ENCODE measurements at regions not wholly inside any gene's neighbourhood (a gene's known extent, or its start where the extent isn't known, plus 50 kb on each side); places are given as distances from the start of the nearest gene placed in this dataset.

- no peaks in the 10 kb centered on the region for H3K4me1 Mint-ChIP-seq (ENCODE audit: low read depth)
- H3K36me3 Mint-ChIP-seq (ENCODE audit: low read depth): no peaks in the 10 kb centered on the region
- no peak overlapping the region for H3K27ac Mint-ChIP-seq
- H3K9me3 Mint-ChIP-seq: no peaks in the 10 kb centered on the region
- H3K4me3 Mint-ChIP-seq: no peak overlapping the region
- H3K27me3 Mint-ChIP-seq: peaks cover 3% of the 10 kb centered on the region
Measured at GRCh38 chr16:55152875-55153390, 171.1 kb upstream of the IRX6 start.

GRCh38 chr16:55154262-55154661 is 169.7 kb upstream of the IRX6 start:
- Mint-ChIP-seq H3K36me3 (ENCODE audit: low read depth) (no peaks in the 10 kb centered on the region), H3K4me1 (ENCODE audit: low read depth) (no peaks in the 10 kb centered on the region), H3K9me3 (no peaks in the 10 kb centered on the region), H3K27ac (no peak overlapping the region), H3K4me3 (no peak overlapping the region), H3K27me3 (peaks cover 5% of the 10 kb centered on the region)

- H3K27ac Mint-ChIP-seq: no peak overlapping the region
Measured at GRCh38 chr16:55154956-55155355, 169.0 kb upstream of the IRX6 start.

GRCh38 chr16:55155815-55156214 is 168.2 kb upstream of the IRX6 start:
- no peaks in the 10 kb centered on the region for H3K4me1 Mint-ChIP-seq (ENCODE audit: low read depth)
- peaks cover 6% of the 10 kb centered on the region for H3K27me3 Mint-ChIP-seq
- no peaks in the 10 kb centered on the region for H3K36me3 Mint-ChIP-seq (ENCODE audit: low read depth)
- no peaks in the 10 kb centered on the region for H3K9me3 Mint-ChIP-seq
- no peak overlapping the region for H3K27ac Mint-ChIP-seq
- no peak overlapping the region for H3K4me3 Mint-ChIP-seq

More at GRCh38 chr16:55154956-55155355, 169.0 kb upstream of the IRX6 start:
- H3K36me3 Mint-ChIP-seq (ENCODE audit: low read depth): no peaks in the 10 kb centered on the region
- peaks cover 6% of the 10 kb centered on the region for H3K27me3 Mint-ChIP-seq
- H3K9me3 Mint-ChIP-seq: no peaks in the 10 kb centered on the region
- no peaks in the 10 kb centered on the region for H3K4me1 Mint-ChIP-seq (ENCODE audit: low read depth)
- no peak overlapping the region for H3K4me3 Mint-ChIP-seq

- Mint-ChIP-seq H3K27ac (no peak overlapping the region), H3K4me3 (no peak overlapping the region), H3K9me3 (no peaks in the 10 kb centered on the region), H3K27me3 (no peaks in the 10 kb centered on the region), H3K4me1 (ENCODE audit: low read depth) (no peaks in the 10 kb centered on the region), H3K36me3 (ENCODE audit: low read depth) (no peaks in the 10 kb centered on the region)
Measured at GRCh38 chr16:55169780-55170179, 154.2 kb upstream of the IRX6 start.

GRCh38 chr16:55171241-55171640 is 152.8 kb upstream of the IRX6 start:
- H3K36me3 Mint-ChIP-seq (ENCODE audit: low read depth): no peaks in the 10 kb centered on the region
- H3K9me3 Mint-ChIP-seq: no peaks in the 10 kb centered on the region
- no peak overlapping the region for H3K4me3 Mint-ChIP-seq
- no peak overlapping the region for H3K27ac Mint-ChIP-seq
- no peaks in the 10 kb centered on the region for H3K27me3 Mint-ChIP-seq
- no peaks in the 10 kb centered on the region for H3K4me1 Mint-ChIP-seq (ENCODE audit: low read depth)

GRCh38 chr16:55175389-55175788 is 148.6 kb upstream of the IRX6 start:
- Mint-ChIP-seq H3K4me1 (ENCODE audit: low read depth) (no peaks in the 10 kb centered on the region), H3K4me3 (no peak overlapping the region), H3K36me3 (ENCODE audit: low read depth) (no peaks in the 10 kb centered on the region), H3K9me3 (no peaks in the 10 kb centered on the region), H3K27ac (no peak overlapping the region), H3K27me3 (no peaks in the 10 kb centered on the region)

GRCh38 chr16:55176901-55177300 is 147.1 kb upstream of the IRX6 start:
- Mint-ChIP-seq H3K4me3 (no peak overlapping the region), H3K27me3 (no peaks in the 10 kb centered on the region), H3K36me3 (ENCODE audit: low read depth) (no peaks in the 10 kb centered on the region), H3K27ac (no peak overlapping the region), H3K4me1 (ENCODE audit: low read depth) (no peaks in the 10 kb centered on the region), H3K9me3 (no peaks in the 10 kb centered on the region)

- Mint-ChIP-seq H3K9me3 (no peaks in the 10 kb centered on the region), H3K4me3 (no peak overlapping the region), H3K27me3 (peaks cover 4% of the 10 kb centered on the region), H3K36me3 (ENCODE audit: low read depth) (no peaks in the 10 kb centered on the region), H3K27ac (no peak overlapping the region), H3K4me1 (ENCODE audit: low read depth) (no peaks in the 10 kb centered on the region)
Measured at GRCh38 chr16:55179411-55179810, 144.6 kb upstream of the IRX6 start.

- Mint-ChIP-seq H3K27me3 (peaks cover 4% of the 10 kb centered on the region), H3K27ac (no peak overlapping the region), H3K9me3 (no peaks in the 10 kb centered on the region), H3K36me3 (ENCODE audit: low read depth) (no peaks in the 10 kb centered on the region), H3K4me1 (ENCODE audit: low read depth) (no peaks in the 10 kb centered on the region), H3K4me3 (no peak overlapping the region)
Measured at GRCh38 chr16:55179852-55180585, 144.0 kb upstream of the IRX6 start.

- Mint-ChIP-seq H3K9me3 (no peaks in the 10 kb centered on the region), H3K27me3 (peaks cover 11% of the 10 kb centered on the region), H3K36me3 (ENCODE audit: low read depth) (no peaks in the 10 kb centered on the region), H3K27ac (no peak overlapping the region), H3K4me3 (no peak overlapping the region), H3K4me1 (ENCODE audit: low read depth) (no peaks in the 10 kb centered on the region)
Measured at GRCh38 chr16:55184052-55184451, 140.0 kb upstream of the IRX6 start.

- Mint-ChIP-seq H3K27ac (no peak overlapping the region), H3K27me3 (peaks cover 11% of the 10 kb centered on the region), H3K4me3 (no peak overlapping the region), H3K9me3 (no peaks in the 10 kb centered on the region), H3K36me3 (ENCODE audit: low read depth) (no peaks in the 10 kb centered on the region), H3K4me1 (ENCODE audit: low read depth) (no peaks in the 10 kb centered on the region)
Measured at GRCh38 chr16:55184619-55185018, 139.4 kb upstream of the IRX6 start.

GRCh38 chr16:55189224-55189623 is 134.8 kb upstream of the IRX6 start:
- Mint-ChIP-seq H3K27me3 (peaks cover 8% of the 10 kb centered on the region), H3K36me3 (ENCODE audit: low read depth) (no peaks in the 10 kb centered on the region), H3K4me1 (ENCODE audit: low read depth) (no peaks in the 10 kb centered on the region), H3K27ac (no peak overlapping the region), H3K9me3 (no peaks in the 10 kb centered on the region), H3K4me3 (no peak overlapping the region)

- Mint-ChIP-seq H3K4me1 (ENCODE audit: low read depth) (no peaks in the 10 kb centered on the region), H3K4me3 (no peak overlapping the region), H3K27me3 (peaks cover 6% of the 10 kb centered on the region), H3K36me3 (ENCODE audit: low read depth) (no peaks in the 10 kb centered on the region), H3K27ac (no peak overlapping the region), H3K9me3 (no peaks in the 10 kb centered on the region)
Measured at GRCh38 chr16:55189682-55190636, 134.0 kb upstream of the IRX6 start.

- Mint-ChIP-seq H3K36me3 (ENCODE audit: low read depth) (no peaks in the 10 kb centered on the region), H3K4me1 (ENCODE audit: low read depth) (no peaks in the 10 kb centered on the region), H3K27me3 (peaks cover 4% of the 10 kb centered on the region), H3K27ac (no peak overlapping the region), H3K4me3 (no peak overlapping the region), H3K9me3 (no peaks in the 10 kb centered on the region)
Measured at GRCh38 chr16:55192734-55193133, 131.3 kb upstream of the IRX6 start.
